Mesendoderm (in vitro differentiated cells): ENCODE measurements at regions not wholly inside any gene's neighbourhood (a gene's known extent, or its start where the extent isn't known, plus 50 kb on each side); places are given as distances from the start of the nearest gene placed in this dataset.

Experiments used
- DNase-seq: peaks from one replicate; pipeline ENCODE4 v3.0.0; 2013
- H2AK5ac ChIP-seq: 2 replicates; pipeline ENCODE4 v1.6.1; 2013; ENCODE audit warnings: low read length, inconsistent platforms
- H2BK120ac ChIP-seq: 2 replicates; pipeline ENCODE4 v1.6.1; 2013; ENCODE audit warnings: low read depth, mild to moderate bottlenecking, low read length, moderate library complexity, mixed read lengths
- H2BK15ac ChIP-seq: replicated peaks from 2 replicates; pipeline ENCODE4 v1.6.1; 2013; ENCODE audit warnings: low read depth, mild to moderate bottlenecking, moderate library complexity
- H2BK5ac ChIP-seq: 2 replicates; pipeline ENCODE4 v1.6.1; 2013; ENCODE audit warnings: low read length, inconsistent platforms
- H3K18ac ChIP-seq: 2 replicates; pipeline ENCODE4 v1.6.1; 2013; ENCODE audit warnings: mild to moderate bottlenecking, low read length, mixed read lengths
- H3K23ac ChIP-seq: one replicate; pipeline ENCODE4 v1.6.1; 2013; ENCODE audit warnings: low read length
- H3K27ac ChIP-seq: 2 replicates; pipeline ENCODE4 v1.5.1; 2013; ENCODE audit warnings: low read depth, mild to moderate bottlenecking, inconsistent platforms, low read length, moderate library complexity
- H3K27me3 ChIP-seq: 2 replicates; pipeline ENCODE4 v1.6.1; 2013; ENCODE audit warnings: low read length, control low read depth, mild to moderate bottlenecking, inconsistent platforms; ENCODE audit not compliant: insufficient read depth, poor library complexity
- H3K36me3 ChIP-seq: 2 replicates; pipeline ENCODE4 v1.6.1; 2013; ENCODE audit warnings: low read length, inconsistent platforms; ENCODE audit not compliant: control insufficient read depth, insufficient read depth
- H3K4ac ChIP-seq: one replicate; pipeline ENCODE4 v1.6.1; 2013; ENCODE audit warnings: low read depth, mild to moderate bottlenecking, low read length, moderate library complexity
- H3K4me1 ChIP-seq: 2 replicates; pipeline ENCODE4 v1.6.1; 2013; ENCODE audit warnings: low read depth, low read length, inconsistent platforms; ENCODE audit not compliant: control insufficient read depth
- H3K4me2 ChIP-seq: 2 replicates; pipeline ENCODE4 v1.6.1; 2013; ENCODE audit warnings: low read length
- H3K4me3 ChIP-seq: 2 replicates; pipeline ENCODE4 v1.5.1; 2013; ENCODE audit warnings: mild to moderate bottlenecking, low read length
- H3K56ac ChIP-seq: one replicate; pipeline ENCODE4 v1.6.1; 2013; ENCODE audit warnings: low read length
- H3K79me1 ChIP-seq: 2 replicates; pipeline ENCODE4 v1.6.1; 2013; ENCODE audit warnings: low read length, inconsistent platforms
- H3K79me2 ChIP-seq: 2 replicates; pipeline ENCODE4 v1.6.1; 2013; ENCODE audit warnings: mild to moderate bottlenecking, low read length; ENCODE audit not compliant: control insufficient read depth, insufficient read depth
- H3K9ac ChIP-seq: 2 replicates; pipeline ENCODE4 v1.6.1; 2013; ENCODE audit warnings: low read length, inconsistent platforms
- H4K5ac ChIP-seq: one replicate; pipeline ENCODE4 v1.6.1; 2013; ENCODE audit warnings: low read length
- H4K8ac ChIP-seq: one replicate; pipeline ENCODE4 v1.6.1; 2013; ENCODE audit warnings: low read depth, mild to moderate bottlenecking, control low read depth, low read length, moderate library complexity
- WGBS: extraction: QIAGEN DNeasy Blood & Tissue Kit; methylation state at CpG from one replicate; pipeline ENCODE4 v1.1.7; 2013; ENCODE audit warnings: low lambda C conversion rate, missing lambda C conversion rate; ENCODE audit not compliant: insufficient coverage; ENCODE audit errors: extremely low coverage; 5-methylcytosine and 5-hydroxymethylcytosine counted together

DNA sequence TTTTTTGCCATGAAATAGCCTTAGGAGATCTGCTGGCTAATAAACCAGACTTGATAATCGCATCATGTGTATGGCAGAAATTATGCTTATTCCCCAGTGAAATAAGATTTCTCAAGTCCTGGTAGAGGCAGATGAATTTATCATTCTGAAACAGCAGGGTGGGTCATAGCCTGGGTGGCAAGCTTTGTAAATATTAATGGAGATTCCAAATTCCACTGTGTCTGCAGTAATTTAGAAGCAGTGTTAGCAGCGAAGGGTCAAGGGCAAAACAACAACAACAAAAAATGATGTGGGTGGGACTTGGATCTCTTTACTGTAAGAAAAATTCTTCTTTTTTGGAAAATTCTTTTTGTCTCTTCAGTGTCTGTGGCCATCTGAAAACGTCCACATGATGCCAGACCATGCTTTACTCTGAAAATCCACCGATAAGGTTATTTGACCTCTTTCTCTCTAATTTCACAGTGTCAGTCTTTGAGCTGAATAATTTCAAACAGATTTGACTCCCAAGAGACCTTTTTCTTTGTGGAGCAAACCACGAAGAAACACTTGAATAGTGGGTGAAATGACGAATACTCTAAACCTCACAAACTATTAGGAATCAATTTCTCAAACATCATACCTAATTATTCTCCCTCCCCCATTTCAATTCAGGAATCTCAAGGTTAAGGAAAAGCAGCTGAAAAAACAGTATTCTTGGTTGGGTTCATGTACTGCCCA is 106.0 kb upstream of the RPS23 start:
- Histone ChIP-seq H2AK5ac (no peak overlapping the region), H3K79me1 (no peaks in the 10 kb centered on the region), H3K36me3 (no peaks in the 10 kb centered on the region), H3K79me2 (no peaks in the 10 kb centered on the region), H3K18ac (no peak overlapping the region), H2BK15ac (no peak overlapping the region), H3K23ac (no peak overlapping the region), H4K5ac (no peak overlapping the region), H3K9ac (no peak overlapping the region), H3K27me3 (no peaks in the 10 kb centered on the region), H4K8ac (no peak overlapping the region), H3K4me1 (no peaks in the 10 kb centered on the region), H3K4me2 (no peak overlapping the region), H3K4ac (no peak overlapping the region), H3K56ac (no peak overlapping the region), H3K4me3 (no peak overlapping the region), H2BK5ac (no peak overlapping the region), H3K27ac (no peak overlapping the region), H2BK120ac (no peak overlapping the region)
- no CpG with 5 or more reads among the region's 6 CpGs for WGBS
- no peak for DNase-seq

- H3K9ac ChIP-seq = no peak overlapping the region
- H3K23ac ChIP-seq = no peak overlapping the region
- WGBS = 100% methylated on average over 1 of the region's 1 CpG
- H3K27me3 ChIP-seq = no peaks in the 10 kb centered on the region
- no peak overlapping the region for H2BK15ac ChIP-seq
- no peak overlapping the region for H4K5ac ChIP-seq
- no peak overlapping the region for H3K4me2 ChIP-seq
- H3K56ac ChIP-seq = no peak overlapping the region
- H3K79me1 ChIP-seq = no peaks in the 10 kb centered on the region
- H2AK5ac ChIP-seq = no peak overlapping the region
- H3K18ac ChIP-seq = no peak overlapping the region
- no peak for DNase-seq
- H3K4me3 ChIP-seq = no peak overlapping the region
- H3K79me2 ChIP-seq = no peaks in the 10 kb centered on the region
- H4K8ac ChIP-seq = no peak overlapping the region
- H3K4ac ChIP-seq = no peak overlapping the region
- no peak overlapping the region for H2BK5ac ChIP-seq
- H3K4me1 ChIP-seq = no peaks in the 10 kb centered on the region
- no peaks in the 10 kb centered on the region for H3K36me3 ChIP-seq
- H3K27ac ChIP-seq = no peak overlapping the region
- H2BK120ac ChIP-seq = no peak overlapping the region
These were observed 103.4 kb upstream of the RPS23 start for GRCh38 chr5:82381591-82381990.

GRCh38 chr5:82376307-82376706 is 98.2 kb upstream of the RPS23 start:
- no CpG with 5 or more reads among the region's 2 CpGs for WGBS
- H2BK15ac ChIP-seq = no peak overlapping the region

GRCh38 chr5:82375488-82376244 is 97.5 kb upstream of the RPS23 start:
- no CpG with 5 or more reads among the region's 5 CpGs for WGBS
- Histone ChIP-seq H3K36me3 (no peaks in the 10 kb centered on the region), H3K4ac (no peak overlapping the region), H4K8ac (no peak overlapping the region), H3K79me1 (no peaks in the 10 kb centered on the region), H2BK120ac (no peak overlapping the region), H3K4me2 (no peak overlapping the region), H4K5ac (no peak overlapping the region), H3K18ac (no peak overlapping the region), H2BK15ac (no peak overlapping the region), H3K4me1 (no peaks in the 10 kb centered on the region), H3K9ac (no peak overlapping the region), H2BK5ac (no peak overlapping the region), H3K23ac (no peak overlapping the region), H3K27me3 (no peaks in the 10 kb centered on the region), H3K27ac (no peak overlapping the region), H3K79me2 (no peaks in the 10 kb centered on the region), H3K56ac (no peak overlapping the region), H2AK5ac (no peak overlapping the region), H3K4me3 (no peak overlapping the region)
- DNase-seq = no peak

More at GRCh38 chr5:82376307-82376706, 98.2 kb upstream of the RPS23 start:
- no peaks in the 10 kb centered on the region for H3K4me1 ChIP-seq
- H3K23ac ChIP-seq = no peak overlapping the region
- H3K56ac ChIP-seq = no peak overlapping the region
- no peak overlapping the region for H2BK5ac ChIP-seq
- H3K18ac ChIP-seq = no peak overlapping the region
- H3K36me3 ChIP-seq = no peaks in the 10 kb centered on the region
- no peak overlapping the region for H3K4me2 ChIP-seq
- H3K79me1 ChIP-seq = no peaks in the 10 kb centered on the region
- no peak overlapping the region for H4K5ac ChIP-seq
- H2AK5ac ChIP-seq = no peak overlapping the region
- H3K9ac ChIP-seq = no peak overlapping the region
- no peak overlapping the region for H3K27ac ChIP-seq
- no peak overlapping the region for H4K8ac ChIP-seq
- no peak overlapping the region for H3K4me3 ChIP-seq
- H3K27me3 ChIP-seq = no peaks in the 10 kb centered on the region
- no peak for DNase-seq
- H3K79me2 ChIP-seq = no peaks in the 10 kb centered on the region
- no peak overlapping the region for H2BK120ac ChIP-seq
- H3K4ac ChIP-seq = no peak overlapping the region

- Histone ChIP-seq H3K4me2 (no peak overlapping the region), H3K23ac (no peak overlapping the region), H3K18ac (no peak overlapping the region), H3K4ac (no peak overlapping the region), H3K79me2 (no peaks in the 10 kb centered on the region), H3K56ac (no peak overlapping the region), H3K79me1 (no peaks in the 10 kb centered on the region), H3K27ac (no peak overlapping the region), H3K4me3 (no peak overlapping the region), H4K8ac (no peak overlapping the region), H4K5ac (no peak overlapping the region), H3K9ac (no peak overlapping the region), H2AK5ac (no peak overlapping the region), H3K27me3 (no peaks in the 10 kb centered on the region), H3K4me1 (no peaks in the 10 kb centered on the region), H3K36me3 (no peaks in the 10 kb centered on the region), H2BK15ac (no peak overlapping the region), H2BK120ac (no peak overlapping the region), H2BK5ac (no peak overlapping the region)
- WGBS = no CpG with 5 or more reads among the region's 1 CpG
- DNase-seq = no peak
These were observed 96.5 kb upstream of the RPS23 start for GRCh38 chr5:82374637-82375036.
